ENCODE measurements at regions not wholly inside any gene's neighbourhood (a gene's known extent, or its start where the extent isn't known, plus 50 kb on each side); places are given as distances from the start of the nearest gene placed in this dataset.

- H3K9me3 Mint-ChIP-seq, result peaks cover 13 to 26% (median 22%) of the 10 kb centered on the region in 7 donors
- no peaks in the 10 kb centered on the region for H4K20me1 ChIP-seq (ENCODE audit: insufficient read depth, low read length)
- H3K36me3 ChIP-seq (replicated peaks in 1 of 2; ENCODE audit: control insufficient read depth in 1 of 2, insufficient read depth in 2 of 2, low read length in 2 of 2), result no peaks in the 10 kb centered on the region
- no peak overlapping the region for H2AFZ ChIP-seq (ENCODE audit: insufficient read depth, low read depth, low read length, poor library complexity, severe bottlenecking)
- no peak overlapping the region for H3K27ac Mint-ChIP-seq
- H3K4me1 Mint-ChIP-seq, result peaks cover 3% of the 10 kb centered on the region
- H3K4me3 ChIP-seq (replicated peaks in 1 of 3; ENCODE audit: low read depth in 2 of 3, low read length in 3 of 3), result no peak overlapping the region
- no peak overlapping the region for H3K27ac ChIP-seq (ENCODE audit: low read depth in 1 of 2, low read length in 2 of 2)
- DNase-seq, result no peak
- TF ChIP-seq, protein P1, sequence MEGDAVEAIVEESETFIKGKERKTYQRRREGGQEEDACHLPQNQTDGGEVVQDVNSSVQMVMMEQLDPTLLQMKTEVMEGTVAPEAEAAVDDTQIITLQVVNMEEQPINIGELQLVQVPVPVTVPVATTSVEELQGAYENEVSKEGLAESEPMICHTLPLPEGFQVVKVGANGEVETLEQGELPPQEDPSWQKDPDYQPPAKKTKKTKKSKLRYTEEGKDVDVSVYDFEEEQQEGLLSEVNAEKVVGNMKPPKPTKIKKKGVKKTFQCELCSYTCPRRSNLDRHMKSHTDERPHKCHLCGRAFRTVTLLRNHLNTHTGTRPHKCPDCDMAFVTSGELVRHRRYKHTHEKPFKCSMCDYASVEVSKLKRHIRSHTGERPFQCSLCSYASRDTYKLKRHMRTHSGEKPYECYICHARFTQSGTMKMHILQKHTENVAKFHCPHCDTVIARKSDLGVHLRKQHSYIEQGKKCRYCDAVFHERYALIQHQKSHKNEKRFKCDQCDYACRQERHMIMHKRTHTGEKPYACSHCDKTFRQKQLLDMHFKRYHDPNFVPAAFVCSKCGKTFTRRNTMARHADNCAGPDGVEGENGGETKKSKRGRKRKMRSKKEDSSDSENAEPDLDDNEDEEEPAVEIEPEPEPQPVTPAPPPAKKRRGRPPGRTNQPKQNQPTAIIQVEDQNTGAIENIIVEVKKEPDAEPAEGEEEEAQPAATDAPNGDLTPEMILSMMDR (IDR thresholded peaks at IDR 0.05), result no peak
- H3K27me3 Mint-ChIP-seq (ENCODE audit: low read depth in 3 of 3), result no peaks in the 10 kb centered on the region
- 93% methylated on average over 4 of the region's 5 CpGs for WGBS (ENCODE audit: insufficient coverage)
- no peak overlapping the region for H3K9ac ChIP-seq (ENCODE audit: insufficient read depth, low read length, poor library complexity, severe bottlenecking)
- H3K36me3 Mint-ChIP-seq, result no peaks in the 10 kb centered on the region
- H3K79me2 ChIP-seq (ENCODE audit: insufficient read depth, low read length), result no peaks in the 10 kb centered on the region
- no peak overlapping the region for H3K4me3 Mint-ChIP-seq
- peaks cover 15 to 18% of the 10 kb centered on the region in 2 donors for H3K9me3 ChIP-seq (replicated peaks in 1 of 2; ENCODE audit: control insufficient read depth in 1 of 2, insufficient read depth in 1 of 2, low read length in 2 of 2)
- H3K4me1 ChIP-seq (ENCODE audit: control insufficient read depth in 1 of 2, insufficient read depth in 2 of 2, low read length in 2 of 2), result no peaks in the 10 kb centered on the region
- H3K27me3 ChIP-seq (ENCODE audit: control insufficient read depth in 2 of 2, insufficient read depth in 2 of 2, low read length in 2 of 2), result no peaks in the 10 kb centered on the region
- no peak overlapping the region for H3K4me2 ChIP-seq (replicated peaks; ENCODE audit: extremely low read depth, low read length, poor library complexity, severe bottlenecking)
- intact Hi-C loops (cut with micrococcal nuclease), result no loop called here
These were observed 208.2 kb upstream of the USP25 start for GRCh38 chr21:15521644-15522001.

- Histone ChIP-seq H2AFZ (ENCODE audit: insufficient read depth, low read depth, low read length, poor library complexity, severe bottlenecking) (no peak overlapping the region), H3K27ac (ENCODE audit: low read depth in 1 of 2, low read length in 2 of 2) (no peak overlapping the region), H3K4me2 (replicated peaks; ENCODE audit: extremely low read depth, low read length, poor library complexity, severe bottlenecking) (no peak overlapping the region), H3K4me1 (ENCODE audit: control insufficient read depth in 1 of 2, insufficient read depth in 2 of 2, low read length in 2 of 2) (no peaks in the 10 kb centered on the region), H4K20me1 (ENCODE audit: insufficient read depth, low read length) (no peaks in the 10 kb centered on the region), H3K4me3 (replicated peaks in 1 of 3; ENCODE audit: low read depth in 2 of 3, low read length in 3 of 3) (no peak overlapping the region), H3K9me3 (replicated peaks in 1 of 2; ENCODE audit: control insufficient read depth in 1 of 2, insufficient read depth in 1 of 2, low read length in 2 of 2) (peaks cover 15 to 18% of the 10 kb centered on the region in 2 donors), H3K79me2 (ENCODE audit: insufficient read depth, low read length) (no peaks in the 10 kb centered on the region), H3K9ac (ENCODE audit: insufficient read depth, low read length, poor library complexity, severe bottlenecking) (no peak overlapping the region), H3K27me3 (ENCODE audit: control insufficient read depth in 2 of 2, insufficient read depth in 2 of 2, low read length in 2 of 2) (no peaks in the 10 kb centered on the region), H3K36me3 (replicated peaks in 1 of 2; ENCODE audit: control insufficient read depth in 1 of 2, insufficient read depth in 2 of 2, low read length in 2 of 2) (no peaks in the 10 kb centered on the region)
- Mint-ChIP-seq H3K27me3 (ENCODE audit: low read depth in 3 of 3) (no peaks in the 10 kb centered on the region), H3K4me3 (no peak overlapping the region), H3K27ac (no peak overlapping the region), H3K36me3 (no peaks in the 10 kb centered on the region), H3K4me1 (peaks cover 6% of the 10 kb centered on the region), H3K9me3 (peaks cover 13 to 26% (median 22%) of the 10 kb centered on the region in 7 donors)
- TF ChIP-seq, protein P1 (IDR thresholded peaks at IDR 0.05), result no peak
- intact Hi-C loops (cut with micrococcal nuclease), result no loop called here
- 94% methylated on average over 2 of the region's 5 CpGs for WGBS (ENCODE audit: insufficient coverage)
- DNase-seq, result no peak
These were observed 207.6 kb upstream of the USP25 start for GRCh38 chr21:15522148-15522547.

Measured in CD14-positive monocyte (primary cell).